GM12865 (cell line): ENCODE measurements at regions not wholly inside any gene's neighbourhood (a gene's known extent, or its start where the extent isn't known, plus 50 kb on each side); places are given as distances from the start of the nearest gene placed in this dataset.
A peak's percentile ranks its signal among the peaks of the same experiment; 100 is the strongest.
"Not testable (repeated sequence)": the region's sequence is repeated elsewhere in the genome, so short reads cannot be mapped to it uniquely, and the experiment has no call there.

Experiments
- DNase-seq: peaks from one replicate; pipeline ENCODE4 v3.0.0; 2010; ENCODE audit warnings: low read depth
- H3K4me3 ChIP-seq: 2 replicates; pipeline ENCODE4 v1.5.1; 2011; ENCODE audit warnings: mild to moderate bottlenecking, low read depth, low read length, control low read depth
- TF ChIP-seq, protein P1 (sequence below): IDR thresholded peaks from 2 replicates; pipeline ENCODE4 v1.5.1; 2011; ENCODE audit warnings: low read length, control low read depth, low read depth, inconsistent platforms; ENCODE audit not compliant: insufficient read depth; ENCODE audit errors: missing control alignments

DNA sequence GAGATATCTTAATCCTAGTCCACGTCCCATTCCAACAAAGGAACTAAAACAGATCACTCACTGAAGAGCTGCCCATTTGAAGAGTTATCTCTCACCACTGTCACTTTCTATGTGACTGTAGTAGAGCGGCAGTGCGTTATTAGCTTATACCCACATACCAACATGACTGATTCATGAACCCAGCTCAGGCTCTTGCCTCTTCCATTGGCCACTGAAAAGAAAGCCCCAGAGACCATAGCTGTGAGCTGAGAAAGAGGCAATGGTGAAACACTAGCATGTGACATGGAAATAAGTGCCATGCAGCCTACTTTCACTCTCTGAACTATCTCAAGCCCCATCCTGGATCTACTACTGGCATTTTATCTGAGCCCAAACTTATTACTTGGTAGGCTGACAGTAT, 151.7 kb upstream of the MOCS2 start:
- TF ChIP-seq, protein P1, sequence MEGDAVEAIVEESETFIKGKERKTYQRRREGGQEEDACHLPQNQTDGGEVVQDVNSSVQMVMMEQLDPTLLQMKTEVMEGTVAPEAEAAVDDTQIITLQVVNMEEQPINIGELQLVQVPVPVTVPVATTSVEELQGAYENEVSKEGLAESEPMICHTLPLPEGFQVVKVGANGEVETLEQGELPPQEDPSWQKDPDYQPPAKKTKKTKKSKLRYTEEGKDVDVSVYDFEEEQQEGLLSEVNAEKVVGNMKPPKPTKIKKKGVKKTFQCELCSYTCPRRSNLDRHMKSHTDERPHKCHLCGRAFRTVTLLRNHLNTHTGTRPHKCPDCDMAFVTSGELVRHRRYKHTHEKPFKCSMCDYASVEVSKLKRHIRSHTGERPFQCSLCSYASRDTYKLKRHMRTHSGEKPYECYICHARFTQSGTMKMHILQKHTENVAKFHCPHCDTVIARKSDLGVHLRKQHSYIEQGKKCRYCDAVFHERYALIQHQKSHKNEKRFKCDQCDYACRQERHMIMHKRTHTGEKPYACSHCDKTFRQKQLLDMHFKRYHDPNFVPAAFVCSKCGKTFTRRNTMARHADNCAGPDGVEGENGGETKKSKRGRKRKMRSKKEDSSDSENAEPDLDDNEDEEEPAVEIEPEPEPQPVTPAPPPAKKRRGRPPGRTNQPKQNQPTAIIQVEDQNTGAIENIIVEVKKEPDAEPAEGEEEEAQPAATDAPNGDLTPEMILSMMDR: no peak
- no peak overlapping the region for H3K4me3 ChIP-seq
- no peak for DNase-seq

DNA sequence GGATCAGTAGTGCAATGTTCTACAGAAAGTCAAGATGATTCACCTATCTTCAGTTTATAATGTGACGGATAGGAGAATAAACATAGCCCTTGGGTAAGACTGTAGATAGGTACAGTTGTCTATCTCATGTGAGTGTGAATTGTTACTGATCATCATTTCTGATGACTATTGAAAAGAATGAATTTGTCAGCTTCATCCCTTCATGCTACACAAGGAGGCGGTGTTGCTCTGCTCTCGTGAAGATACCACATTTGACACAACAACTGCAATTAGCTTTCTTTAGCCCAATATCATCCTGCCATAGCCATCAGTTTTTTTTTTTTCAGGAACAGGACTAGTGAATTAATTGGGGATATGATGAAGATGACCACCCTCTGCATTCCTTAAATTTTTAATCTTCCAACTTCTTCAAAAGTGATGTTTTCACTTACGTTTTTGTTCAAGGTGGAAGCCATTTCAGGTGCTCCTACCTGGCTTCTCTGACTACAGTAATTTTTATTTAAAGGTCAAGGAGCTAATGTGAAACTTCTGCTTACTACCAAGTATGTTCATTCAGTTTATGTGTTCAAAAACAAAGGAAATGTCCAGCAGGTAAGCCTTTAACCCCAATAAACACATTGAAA, 152.9 kb upstream of the MOCS2 start:
- TF ChIP-seq, protein P1: peak; percentile 20
- no peak overlapping the region for H3K4me3 ChIP-seq
- DNase-seq: peak; percentile 10

DNA sequence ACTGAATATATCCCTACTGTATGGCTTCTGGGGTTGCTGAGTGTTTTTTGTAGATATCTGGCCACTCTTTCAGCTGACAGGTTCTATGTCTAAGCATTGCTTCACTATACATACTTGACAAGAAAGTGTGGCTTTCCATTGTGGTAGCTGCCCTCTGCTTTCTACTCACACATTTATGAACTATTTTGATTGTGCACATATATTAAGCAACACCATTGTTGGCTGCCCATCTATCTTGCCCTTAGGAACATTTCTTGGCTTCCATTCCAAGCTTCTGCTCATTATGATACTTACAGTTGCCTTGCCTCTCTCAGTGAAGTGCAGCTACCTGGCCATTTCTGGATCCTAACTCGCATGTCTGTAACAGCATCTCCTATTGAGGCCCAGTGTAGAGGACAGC, 153.6 kb upstream of the MOCS2 start:
- no peak overlapping the region for H3K4me3 ChIP-seq
- no peak for DNase-seq
- TF ChIP-seq, protein P1: no peak

DNA sequence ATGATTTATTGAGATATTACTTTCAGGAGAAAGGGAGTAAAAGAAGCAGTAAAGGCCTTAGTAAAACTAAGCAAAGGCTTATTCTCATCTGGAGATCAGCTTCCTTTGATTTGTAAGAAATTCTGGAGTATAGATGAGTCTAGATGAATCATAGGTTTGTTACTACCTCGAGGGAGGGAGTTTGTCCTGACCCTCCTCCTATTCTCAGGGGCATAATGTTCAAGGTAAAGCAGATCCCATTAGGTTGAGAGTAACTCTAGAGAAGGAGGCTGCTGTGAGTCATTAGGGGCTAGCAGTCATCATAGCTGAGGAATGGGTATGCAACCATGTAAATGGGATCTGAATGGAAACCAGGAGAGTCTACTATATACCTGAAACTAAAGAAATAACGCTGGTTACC, 155.5 kb upstream of the MOCS2 start:
- no peak overlapping the region for H3K4me3 ChIP-seq
- TF ChIP-seq, protein P1: no peak
- no peak for DNase-seq

DNA sequence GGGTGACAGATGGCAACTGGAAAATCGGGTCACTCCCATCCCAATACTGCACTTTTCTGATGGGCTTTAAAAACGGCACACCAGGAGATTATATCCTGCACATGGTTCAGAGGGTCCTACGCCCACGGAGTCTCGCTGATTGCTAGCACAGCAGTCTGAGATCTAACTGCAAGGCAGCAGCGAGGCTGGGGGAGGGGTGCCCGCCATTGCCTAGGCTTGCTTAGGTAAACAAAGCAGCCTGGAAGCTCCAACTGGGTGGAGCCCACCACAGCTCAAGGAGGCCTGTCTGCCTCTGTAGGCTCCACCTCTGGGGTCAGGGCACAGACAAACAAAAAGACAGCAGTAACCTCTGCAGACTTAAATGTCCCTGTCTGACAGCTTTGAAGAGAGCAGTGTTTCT, 158.7 kb upstream of the MOCS2 start:
- DNase-seq, H3K4me3 ChIP-seq: not testable (repeated sequence)

DNA sequence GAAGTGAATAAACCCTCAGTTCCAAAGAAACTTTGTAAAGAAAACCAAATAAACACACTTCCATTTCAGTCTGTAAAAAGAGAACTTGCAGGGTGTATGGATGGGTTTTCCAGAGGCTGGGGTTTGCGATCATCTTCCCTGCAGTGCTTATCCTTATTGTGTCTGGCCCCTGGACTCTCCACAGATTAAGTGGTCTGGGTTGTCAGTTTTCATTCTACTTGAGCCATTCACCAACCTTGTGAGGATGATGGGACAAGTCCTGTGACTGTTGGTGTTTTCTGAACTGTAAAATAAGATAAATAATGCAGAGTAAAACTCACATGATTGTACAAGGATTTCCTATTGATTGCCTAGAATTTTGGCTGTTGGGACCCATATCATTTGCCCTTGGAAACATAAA, 166.1 kb upstream of the MOCS2 start:
- H3K4me3 ChIP-seq: no peak overlapping the region
- no peak for DNase-seq
- TF ChIP-seq, protein P1: no peak

DNA sequence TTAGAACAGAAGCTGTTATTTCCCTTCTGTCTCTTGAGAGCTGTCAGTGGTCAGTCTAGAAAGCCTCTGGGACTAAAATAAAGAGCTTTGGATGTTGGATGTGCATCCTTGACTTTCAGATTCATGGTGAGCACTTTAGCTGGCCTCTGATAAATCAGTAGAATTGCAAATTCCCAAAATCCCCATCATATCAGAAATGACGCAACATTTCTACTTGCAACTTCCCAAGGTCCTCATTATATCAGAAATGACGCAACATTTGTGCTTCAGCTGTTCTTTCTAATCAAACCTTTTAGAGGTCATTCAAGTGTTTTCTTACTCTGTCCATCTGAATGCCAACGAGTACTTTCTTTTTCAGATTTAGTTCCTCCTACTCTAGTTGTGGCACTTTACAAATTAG, 167.3 kb upstream of the MOCS2 start:
- H3K4me3 ChIP-seq: no peak overlapping the region
- no peak for DNase-seq
- TF ChIP-seq, protein P1: no peak
